CD8-positive, alpha-beta memory T cell (primary cell): ENCODE measurements at regions not wholly inside any gene's neighbourhood (a gene's known extent, or its start where the extent isn't known, plus 50 kb on each side); places are given as distances from the start of the nearest gene placed in this dataset.
"Not testable (repeated sequence)": the region's sequence is repeated elsewhere in the genome, so short reads cannot be mapped to it uniquely, and the experiment has no call there.

Experiments
- CTCF ChIA-PET: fragments of 350-600 bp; sonication (Branson Sonifier 250); formaldehyde crosslinking; loops from one replicate; lab custom pipeline; 2021; ENCODE audit warnings: antibody characterized with exemption; lab: Charles Lee
- POLR2A ChIA-PET: fragments of 350-600 bp; sonication (Branson Sonifier 250); formaldehyde crosslinking; loops from one replicate; lab custom pipeline; 2021; ENCODE audit warnings: antibody characterized with exemption; lab: Charles Lee
- DNase-seq, 5 donors: peaks; one replicate each; pipeline versions ENCODE4 v3.0.0 to v3.0.0-alpha.2; 2020 to 2022; ENCODE audit warnings: mixed read lengths in 1 of 5
- H3K27ac ChIP-seq: one replicate; pipeline ENCODE4 v1.7.0; 2013; ENCODE audit warnings: low read depth, mild to moderate bottlenecking, low read length, moderate library complexity
- H3K27me3 ChIP-seq: 2 replicates; pipeline ENCODE4 v1.7.0; 2013; ENCODE audit warnings: low read length, mild to moderate bottlenecking; ENCODE audit not compliant: insufficient read depth, poor library complexity, severe bottlenecking
- H3K36me3 ChIP-seq: 2 replicates; pipeline ENCODE4 v1.7.0; 2013; ENCODE audit warnings: mild to moderate bottlenecking, low read length, moderate library complexity; ENCODE audit not compliant: insufficient read depth
- H3K4me1 ChIP-seq: 2 replicates; pipeline ENCODE4 v1.7.0; 2013; ENCODE audit warnings: mild to moderate bottlenecking, low read length, moderate library complexity; ENCODE audit not compliant: insufficient read depth
- H3K4me3 ChIP-seq: 2 replicates; pipeline ENCODE4 v1.7.0; 2013; ENCODE audit warnings: mild to moderate bottlenecking, low read length
- H3K9me3 ChIP-seq: 2 replicates; pipeline ENCODE4 v1.7.0; 2013; ENCODE audit warnings: mild to moderate bottlenecking, low read length
- H3K27ac Mint-ChIP-seq, 8 donors: one replicate each; pipeline ENCODE4 v1.8.0; 2020 to 2021; ENCODE audit warnings: mixed read lengths in 8 of 8, mild to moderate bottlenecking in 6 of 8, inconsistent platforms in 3 of 8, moderate library complexity in 3 of 8
- H3K27me3 Mint-ChIP-seq, 2 donors: one replicate each; pipeline ENCODE4 v1.8.0; 2020 to 2021; ENCODE audit warnings: mixed read lengths in 2 of 2, mild to moderate bottlenecking in 1 of 2, moderate library complexity in 1 of 2
- H3K36me3 Mint-ChIP-seq, 3 donors: one replicate each; pipeline ENCODE4 v1.8.0; 2020 to 2021; ENCODE audit warnings: mixed read lengths in 3 of 3, inconsistent platforms in 1 of 3, mild to moderate bottlenecking in 1 of 3
- H3K4me1 Mint-ChIP-seq, 3 donors: one replicate each; pipeline ENCODE4 v1.8.0; 2020 to 2021; ENCODE audit warnings: mixed read lengths in 3 of 3, inconsistent platforms in 1 of 3, mild to moderate bottlenecking in 1 of 3
- H3K4me3 Mint-ChIP-seq, 7 donors: one replicate each; pipeline ENCODE4 v1.8.0; 2020 to 2021; ENCODE audit warnings: mixed read lengths in 7 of 7, mild to moderate bottlenecking in 6 of 7, moderate library complexity in 4 of 7, inconsistent platforms in 2 of 7
- H3K9me3 Mint-ChIP-seq, 5 donors: one replicate each; pipeline ENCODE4 v1.8.0; 2020 to 2022; ENCODE audit warnings: mixed read lengths in 5 of 5, mild to moderate bottlenecking in 3 of 5, moderate library complexity in 2 of 5, inconsistent platforms in 1 of 5

DNA sequence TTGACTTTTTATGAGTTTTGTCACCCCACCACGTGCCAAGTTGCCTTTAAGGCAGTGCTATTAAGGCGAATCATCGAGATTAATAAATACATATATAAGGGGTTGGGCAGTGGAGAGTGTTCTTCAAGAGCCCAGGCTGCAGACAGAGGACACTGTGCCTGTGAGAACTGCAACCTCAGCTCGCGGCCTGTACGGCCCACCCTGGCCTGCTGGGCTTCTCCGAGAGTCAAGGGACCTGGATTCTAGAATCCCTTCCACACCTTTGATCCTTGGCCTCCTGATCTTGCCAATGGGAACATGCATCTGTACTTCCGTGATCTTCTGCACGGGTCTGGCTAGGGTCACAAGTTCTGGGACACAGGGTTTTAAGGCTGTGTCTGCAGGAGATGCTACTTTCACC, 54.5 kb downstream of the IRX5 start:
- Histone ChIP-seq H3K27ac (no peak overlapping the region), H3K4me3 (no peak overlapping the region), H3K4me1 (no peaks in the 10 kb centered on the region), H3K36me3 (no peaks in the 10 kb centered on the region), H3K9me3 (no peaks in the 10 kb centered on the region), H3K27me3 (no peaks in the 10 kb centered on the region)
- ChIA-PET CTCF (no interaction called here), POLR2A (no interaction called here)
- H3K4me3 Mint-ChIP-seq: no peak overlapping the region
- no peaks in the 10 kb centered on the region for H3K9me3 Mint-ChIP-seq
- H3K4me1 Mint-ChIP-seq: no peaks in the 10 kb centered on the region
- H3K36me3 Mint-ChIP-seq: no peaks in the 10 kb centered on the region
- no peak overlapping the region for H3K27ac Mint-ChIP-seq
- no peak for DNase-seq
- peaks cover 0 to 4% of the 10 kb centered on the region in 2 donors for H3K27me3 Mint-ChIP-seq

GRCh38 chr16:54985668-54986067, 55.0 kb downstream of the IRX5 start:
- no peaks in the 10 kb centered on the region for H3K9me3 Mint-ChIP-seq

DNA sequence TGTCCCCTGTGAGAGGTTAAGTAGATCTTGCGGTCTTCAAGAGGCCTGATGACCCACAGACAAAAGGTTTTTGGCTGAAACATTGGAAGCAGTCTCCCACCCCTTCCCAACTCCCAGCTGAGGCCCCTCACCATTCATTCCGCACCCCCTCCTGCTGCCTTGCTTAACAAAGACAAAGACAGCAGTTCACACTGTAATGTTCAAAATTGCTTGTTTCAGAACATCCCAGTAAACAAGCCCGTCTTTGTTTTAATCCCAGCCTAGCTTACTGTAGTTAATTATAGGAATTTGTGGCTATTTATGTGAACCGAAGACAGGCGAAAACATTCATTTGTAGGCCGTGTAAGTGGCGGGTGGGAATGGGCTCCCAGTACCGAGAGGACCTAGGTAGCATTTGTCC, 55.7 kb downstream of the IRX5 start:
- no peaks in the 10 kb centered on the region for H3K27me3 Mint-ChIP-seq
- H3K4me3 Mint-ChIP-seq: no peak overlapping the region
- CTCF ChIA-PET: no interaction called here
- no peak for DNase-seq
- H3K4me3 ChIP-seq: no peak overlapping the region
- H3K27ac Mint-ChIP-seq: no peak overlapping the region
- H3K27ac ChIP-seq: no peak overlapping the region
- no peaks in the 10 kb centered on the region for H3K36me3 Mint-ChIP-seq
- no peaks in the 10 kb centered on the region for H3K4me1 Mint-ChIP-seq
- H3K27me3 ChIP-seq: no peaks in the 10 kb centered on the region
- no peaks in the 10 kb centered on the region for H3K36me3 ChIP-seq
- no peaks in the 10 kb centered on the region for H3K9me3 ChIP-seq
- H3K4me1 ChIP-seq: no peaks in the 10 kb centered on the region
- H3K9me3 Mint-ChIP-seq: no peaks in the 10 kb centered on the region
- POLR2A ChIA-PET: no interaction called here

More at GRCh38 chr16:54985668-54986067, 55.0 kb downstream of the IRX5 start:
- H3K4me1 Mint-ChIP-seq: no peaks in the 10 kb centered on the region
- no peaks in the 10 kb centered on the region for H3K36me3 ChIP-seq
- no peak overlapping the region for H3K4me3 Mint-ChIP-seq
- no peak overlapping the region for H3K4me3 ChIP-seq
- no peaks in the 10 kb centered on the region for H3K4me1 ChIP-seq
- no peaks in the 10 kb centered on the region for H3K36me3 Mint-ChIP-seq
- no peak overlapping the region for H3K27ac ChIP-seq
- ChIA-PET POLR2A (no interaction called here), CTCF (no interaction called here)
- no peaks in the 10 kb centered on the region for H3K9me3 ChIP-seq
- H3K27me3 ChIP-seq: no peaks in the 10 kb centered on the region
- DNase-seq: no peak
- H3K27me3 Mint-ChIP-seq: peaks cover 0 to 4% of the 10 kb centered on the region in 2 donors
- no peak overlapping the region for H3K27ac Mint-ChIP-seq

- H3K9me3 ChIP-seq: no peaks in the 10 kb centered on the region
- H3K27me3 ChIP-seq: no peaks in the 10 kb centered on the region
- no peak overlapping the region for H3K27ac ChIP-seq
- no peaks in the 10 kb centered on the region for H3K36me3 ChIP-seq
- no peak overlapping the region for H3K4me3 Mint-ChIP-seq
- no peaks in the 10 kb centered on the region for H3K4me1 Mint-ChIP-seq
- no peaks in the 10 kb centered on the region for H3K4me1 ChIP-seq
- H3K9me3 Mint-ChIP-seq: no peaks in the 10 kb centered on the region
- ChIA-PET CTCF (no interaction called here), POLR2A (no interaction called here)
- DNase-seq: no peak
- H3K36me3 Mint-ChIP-seq: no peaks in the 10 kb centered on the region
- no peak overlapping the region for H3K4me3 ChIP-seq
- no peaks in the 10 kb centered on the region for H3K27me3 Mint-ChIP-seq
- H3K27ac Mint-ChIP-seq: no peak overlapping the region
Observed at GRCh38 chr16:54987081-54987480, 56.4 kb downstream of the IRX5 start.

- no peak for DNase-seq
- H3K36me3 Mint-ChIP-seq: no peaks in the 10 kb centered on the region
- Histone ChIP-seq H3K9me3 (no peaks in the 10 kb centered on the region), H3K27me3 (no peaks in the 10 kb centered on the region), H3K4me1 (no peaks in the 10 kb centered on the region), H3K4me3 (no peak overlapping the region), H3K36me3 (no peaks in the 10 kb centered on the region), H3K27ac (no peak overlapping the region)
- CTCF ChIA-PET: no interaction called here
- no peaks in the 10 kb centered on the region for H3K4me1 Mint-ChIP-seq
- H3K27me3 Mint-ChIP-seq: peaks cover 5 to 8% of the 10 kb centered on the region in 2 donors
- no peak overlapping the region for H3K4me3 Mint-ChIP-seq
- peak overlapping the region in 1 of 8 donors; percentile 24 for H3K27ac Mint-ChIP-seq
- POLR2A ChIA-PET: no interaction called here
- no peaks in the 10 kb centered on the region for H3K9me3 Mint-ChIP-seq
Observed at GRCh38 chr16:54991525-54991924, 60.9 kb downstream of the IRX5 start.

DNA sequence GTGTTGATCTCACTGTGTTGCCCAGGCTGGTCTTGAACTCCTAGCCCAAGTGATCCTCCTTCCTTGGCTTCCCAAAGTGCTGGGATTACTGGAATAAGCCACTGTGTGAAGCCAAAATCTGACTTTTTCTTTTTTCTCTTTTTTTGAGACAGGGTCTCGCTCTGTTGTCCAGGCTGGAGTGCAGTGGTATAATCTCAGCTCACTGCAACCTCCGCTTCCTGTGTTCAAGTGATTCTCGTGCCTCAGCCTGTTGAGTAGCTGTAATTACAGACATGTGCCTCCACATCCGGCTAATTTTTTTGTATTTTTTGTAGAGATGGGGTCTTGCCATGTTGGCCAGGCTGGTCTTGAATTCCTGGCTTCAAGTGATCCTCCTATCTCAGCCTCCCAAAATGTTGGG, 61.3 kb downstream of the IRX5 start:
- H3K27ac ChIP-seq, H3K36me3 ChIP-seq, H3K4me1 Mint-ChIP-seq, H3K27ac Mint-ChIP-seq, H3K27me3 ChIP-seq, H3K36me3 Mint-ChIP-seq, H3K4me3 ChIP-seq, H3K9me3 ChIP-seq, H3K4me3 Mint-ChIP-seq, H3K4me1 ChIP-seq, CTCF ChIA-PET, DNase-seq, POLR2A ChIA-PET, H3K9me3 Mint-ChIP-seq: not testable (repeated sequence)
- peaks cover 5 to 11% of the 10 kb centered on the region in 2 donors for H3K27me3 Mint-ChIP-seq

DNA sequence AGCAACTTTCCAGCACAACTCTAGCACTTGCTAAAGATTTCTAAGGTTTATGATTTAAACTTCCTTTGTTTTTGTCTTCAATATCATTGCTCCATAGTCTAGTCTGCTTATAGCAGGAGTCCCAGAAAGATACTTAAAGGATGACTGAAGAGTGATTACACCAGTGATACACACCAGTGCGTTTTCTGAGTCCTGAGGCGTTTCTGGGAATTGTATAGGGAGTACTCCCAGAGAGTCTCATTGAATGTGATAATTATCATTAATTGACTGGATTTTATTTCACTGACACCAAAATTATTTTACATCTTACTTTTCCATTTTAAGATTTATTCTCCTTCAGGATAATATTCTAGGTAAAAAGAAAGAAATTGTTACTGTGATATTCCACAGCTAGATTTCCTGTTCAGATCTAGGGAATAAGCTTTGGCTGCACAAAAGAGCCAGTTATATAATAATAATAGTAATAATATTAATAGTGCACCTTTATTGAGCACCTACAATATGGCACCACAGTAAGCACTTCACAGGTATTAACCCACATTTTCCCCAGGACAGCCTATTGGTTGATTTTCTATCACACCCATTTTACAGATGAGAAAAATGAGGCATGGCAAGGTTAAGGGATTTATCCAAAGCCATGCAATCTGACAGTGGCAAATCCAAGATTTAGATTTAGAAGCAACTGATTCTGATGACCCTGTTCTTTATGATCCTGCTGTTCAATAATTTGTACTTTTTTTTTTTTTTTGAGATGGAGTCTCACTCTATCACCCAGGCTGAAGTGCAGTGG, 62.6 kb downstream of the IRX5 start:
- H3K27ac ChIP-seq: no peak overlapping the region
- Mint-ChIP-seq H3K36me3 (no peaks in the 10 kb centered on the region), H3K27ac (no peak overlapping the region), H3K9me3 (no peaks in the 10 kb centered on the region), H3K27me3 (peaks cover 9 to 15% of the 10 kb centered on the region in 2 donors), H3K4me1 (no peaks in the 10 kb centered on the region), H3K4me3 (no peak overlapping the region)
- no peaks in the 10 kb centered on the region for H3K36me3 ChIP-seq
- no peak for DNase-seq
- ChIA-PET POLR2A (no interaction called here), CTCF (no interaction called here)
- no peaks in the 10 kb centered on the region for H3K9me3 ChIP-seq
- no peak overlapping the region for H3K4me3 ChIP-seq
- no peaks in the 10 kb centered on the region for H3K4me1 ChIP-seq
- no peaks in the 10 kb centered on the region for H3K27me3 ChIP-seq

DNA sequence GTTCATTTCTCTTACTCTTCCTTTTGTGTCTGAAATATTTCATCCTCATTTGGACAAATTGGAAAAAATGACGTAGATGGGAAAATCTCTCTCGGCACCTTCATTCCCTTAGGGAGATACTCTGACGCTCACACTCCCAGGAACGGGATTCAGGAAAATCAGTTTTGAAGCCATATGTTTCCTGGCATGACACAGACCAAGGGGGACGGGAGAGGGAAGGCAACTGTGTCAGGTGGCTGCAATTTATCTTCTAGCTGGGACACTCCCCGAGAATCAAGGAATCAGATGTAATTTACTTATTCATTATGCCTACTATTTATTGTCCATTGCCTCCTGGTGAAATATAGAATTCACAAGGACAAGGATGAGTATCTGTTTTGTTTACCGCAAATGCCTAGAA, 65.5 kb downstream of the IRX5 start:
- H3K27me3 ChIP-seq: no peaks in the 10 kb centered on the region
- Mint-ChIP-seq H3K4me3 (no peak overlapping the region), H3K27me3 (peaks cover 9 to 15% of the 10 kb centered on the region in 2 donors), H3K9me3 (no peaks in the 10 kb centered on the region), H3K4me1 (no peaks in the 10 kb centered on the region), H3K36me3 (no peaks in the 10 kb centered on the region), H3K27ac (no peak overlapping the region)
- H3K27ac ChIP-seq: no peak overlapping the region
- no peak overlapping the region for H3K4me3 ChIP-seq
- no peaks in the 10 kb centered on the region for H3K4me1 ChIP-seq
- CTCF ChIA-PET: no interaction called here
- H3K36me3 ChIP-seq: no peaks in the 10 kb centered on the region
- POLR2A ChIA-PET: no interaction called here
- H3K9me3 ChIP-seq: no peaks in the 10 kb centered on the region
- no peak for DNase-seq
